Suppressor macrophage treated with lipopolysaccharide for 1 hour (primary cell): ENCODE measurements at regions not wholly inside any gene's neighbourhood (a gene's known extent, or its start where the extent isn't known, plus 50 kb on each side); places are given as distances from the start of the nearest gene placed in this dataset.
"Not testable (repeated sequence)": the region's sequence is repeated elsewhere in the genome, so short reads cannot be mapped to it uniquely, and the experiment has no call there.

ENCODE experiments used
- DNase-seq, 3 donors: peaks; one replicate each; pipeline ENCODE4 v3.0.0-alpha.2; 2020 to 2022

DNA sequence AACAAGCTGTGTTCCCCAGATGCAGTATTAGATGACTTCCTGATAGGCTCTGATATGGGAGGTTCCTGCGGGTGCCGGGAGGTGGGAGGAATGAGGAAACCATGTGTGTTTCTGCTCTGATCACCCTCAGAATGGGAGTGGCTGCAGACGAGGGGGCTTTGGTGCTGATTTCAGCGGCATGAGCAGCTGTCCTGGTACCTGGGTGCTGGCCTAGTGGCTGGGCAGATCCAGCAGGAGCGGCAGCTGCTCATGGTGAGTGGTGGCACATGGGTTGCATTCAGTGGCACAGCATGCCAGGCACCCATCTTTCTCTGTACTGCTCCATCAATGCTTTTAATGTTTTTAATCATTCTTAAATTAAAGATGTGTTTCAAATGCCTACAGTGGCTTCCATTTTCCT, 177.2 kb upstream of the NETO1 start:
- DNase-seq = no peak

DNA sequence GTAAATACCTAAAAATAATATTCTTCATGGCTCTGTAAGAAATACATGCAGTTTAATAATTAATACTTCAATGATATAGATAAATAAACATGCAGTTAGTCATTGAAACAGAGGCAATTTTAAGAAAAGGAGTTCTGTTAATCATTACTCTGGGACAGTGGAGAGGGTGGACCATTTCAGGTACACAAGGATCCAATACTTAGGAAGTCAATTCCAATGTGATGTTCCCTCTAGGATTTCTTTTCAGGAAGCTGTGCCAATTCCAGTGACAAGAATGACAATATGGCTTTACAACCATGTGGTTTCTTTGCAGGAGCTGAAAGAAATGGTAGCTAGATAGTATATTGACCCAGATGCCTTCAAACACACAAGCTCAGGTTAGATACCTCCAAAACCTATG, 175.8 kb upstream of the NETO1 start:
- no peak for DNase-seq

GRCh38 chr18:73043211-73043610, 175.4 kb upstream of the NETO1 start:
- DNase-seq = no peak

DNA sequence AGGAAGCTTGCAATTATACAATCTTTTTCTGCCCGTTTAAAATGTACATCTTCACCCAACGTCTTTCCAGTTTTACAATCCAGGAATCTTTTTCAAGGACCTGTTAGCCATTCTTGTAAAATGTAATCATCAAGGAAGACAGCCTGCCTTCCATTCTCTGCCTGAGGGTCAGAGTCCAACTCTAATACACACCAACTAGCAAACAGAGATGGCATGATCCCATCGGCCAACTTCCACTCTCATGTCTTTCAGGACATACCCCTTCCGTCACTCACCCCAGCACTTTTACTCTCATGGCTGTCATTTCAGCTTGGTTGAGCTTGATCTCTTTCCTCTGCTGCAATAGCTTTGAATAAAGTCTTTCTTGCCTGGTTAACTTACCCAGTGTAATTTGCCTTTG, 172.5 kb upstream of the NETO1 start:
- no peak for DNase-seq

DNA sequence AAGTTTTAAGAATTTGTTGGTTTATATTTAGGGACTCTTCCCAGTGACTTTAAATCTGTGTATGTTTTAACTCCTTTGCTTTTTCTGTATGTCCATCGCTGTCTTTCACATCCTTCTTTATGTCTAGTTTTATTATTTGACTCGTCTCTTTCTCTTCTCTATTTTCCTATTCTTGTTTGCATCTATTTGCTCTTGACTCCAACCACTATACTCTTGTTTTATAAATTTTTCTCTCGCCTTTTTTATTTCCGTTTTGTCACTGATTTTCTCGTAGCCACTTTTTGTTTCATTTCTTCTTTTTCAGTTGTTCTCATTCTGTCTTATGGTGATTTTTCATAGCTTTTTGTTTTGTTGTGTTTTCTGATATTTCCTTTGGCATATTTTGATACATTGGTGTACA, 170.5 kb upstream of the NETO1 start:
- no peak for DNase-seq

- no peak for DNase-seq
Observed at GRCh38 chr18:73023975-73024374, 156.2 kb upstream of the NETO1 start.

GRCh38 chr18:73009691-73010090, 141.9 kb upstream of the NETO1 start:
- DNase-seq = no peak

DNA sequence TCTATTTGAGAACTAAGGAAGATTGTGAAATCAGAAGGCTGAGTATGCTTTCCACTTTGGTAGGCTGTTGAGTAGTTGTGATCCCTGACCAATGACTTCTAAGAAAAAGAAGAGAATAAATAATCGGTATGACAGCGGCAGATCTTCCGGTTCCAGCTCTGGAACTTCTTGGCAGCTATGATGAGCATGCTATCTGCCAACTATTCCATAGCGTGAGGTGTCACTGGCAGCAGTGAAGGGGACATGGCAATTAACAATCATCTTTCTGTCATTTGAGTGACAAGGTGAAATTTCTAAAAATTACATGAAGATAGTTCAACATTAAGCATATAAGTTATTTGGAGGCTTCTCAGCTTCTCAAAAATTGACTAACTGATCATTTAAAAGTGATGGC, 140.1 kb upstream of the NETO1 start:
- no peak for DNase-seq

GRCh38 chr18:73007195-73007914, 139.6 kb upstream of the NETO1 start:
- no peak for DNase-seq

- no peak for DNase-seq
Observed at GRCh38 chr18:73006331-73006730, 138.5 kb upstream of the NETO1 start.

DNA sequence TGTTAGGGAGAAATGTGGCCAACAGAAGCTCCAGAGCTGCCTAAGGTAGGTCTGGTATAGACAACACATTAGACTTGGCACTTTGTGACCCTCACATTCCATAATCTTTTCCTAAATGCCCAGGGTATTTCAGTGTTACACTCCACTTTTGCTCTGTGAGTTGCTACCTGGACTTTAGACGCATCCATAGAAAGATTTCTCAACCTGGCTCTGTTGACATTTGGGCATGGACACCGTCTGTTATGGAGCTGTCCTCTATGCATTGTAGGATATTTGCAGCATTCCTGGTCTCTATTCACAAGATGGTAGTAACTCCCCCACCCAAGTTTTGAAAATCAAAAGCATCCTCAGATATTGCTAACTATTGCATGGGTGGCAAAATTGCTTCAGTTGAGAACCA, 136.5 kb upstream of the NETO1 start:
- DNase-seq = no peak

DNA sequence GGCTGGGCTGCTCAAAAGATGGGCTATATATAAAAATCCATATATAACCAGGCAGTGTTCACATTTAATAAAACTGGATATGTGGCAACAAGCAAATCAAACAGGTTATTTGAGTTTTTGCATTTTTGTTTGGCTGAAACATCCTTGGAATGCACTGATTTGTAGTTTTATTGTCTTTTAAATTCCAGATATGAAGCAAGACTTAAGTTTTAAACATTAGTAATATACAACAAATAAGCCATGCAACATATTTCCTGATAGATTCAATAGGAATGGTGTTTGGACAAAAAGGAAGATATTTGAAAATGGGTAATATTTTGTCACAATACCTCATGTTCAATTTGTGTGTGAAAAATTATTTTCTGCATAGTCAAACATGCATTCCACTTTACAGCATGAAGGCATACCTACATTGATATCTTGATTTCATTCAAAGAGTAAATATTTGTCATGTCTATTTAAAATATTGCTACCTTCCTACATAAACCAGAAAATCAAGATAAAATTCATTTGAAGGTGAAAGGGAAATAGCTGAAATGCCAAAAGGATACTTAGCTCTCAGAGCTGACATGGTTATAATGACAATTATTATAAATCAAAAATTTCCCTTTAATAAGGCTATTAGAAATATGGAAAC, 132.3 kb upstream of the NETO1 start:
- no peak for DNase-seq

DNA sequence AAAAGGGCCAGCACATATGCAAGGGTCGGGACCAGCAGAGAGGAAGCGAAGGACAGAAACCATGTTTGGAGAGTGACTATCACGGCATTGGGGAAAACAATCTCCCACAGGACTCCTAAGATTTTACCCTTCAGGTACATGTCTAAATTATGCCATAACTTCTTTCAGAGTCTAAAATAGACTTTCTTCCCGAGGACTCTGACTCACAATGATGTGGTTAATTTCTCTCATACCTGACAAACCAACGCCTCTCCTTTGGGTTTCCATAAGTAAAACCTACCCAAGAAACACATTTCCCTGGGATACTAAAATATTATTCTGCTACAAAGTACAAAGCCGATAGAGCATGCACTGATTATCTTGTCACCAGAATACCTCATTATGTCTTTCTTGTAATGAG, 127.8 kb upstream of the NETO1 start:
- DNase-seq = no peak

- DNase-seq = no peak
Observed at GRCh38 chr18:72993250-72993649, 125.5 kb upstream of the NETO1 start.

- DNase-seq = no peak
Observed at GRCh38 chr18:72991379-72991778, 123.6 kb upstream of the NETO1 start.

DNA sequence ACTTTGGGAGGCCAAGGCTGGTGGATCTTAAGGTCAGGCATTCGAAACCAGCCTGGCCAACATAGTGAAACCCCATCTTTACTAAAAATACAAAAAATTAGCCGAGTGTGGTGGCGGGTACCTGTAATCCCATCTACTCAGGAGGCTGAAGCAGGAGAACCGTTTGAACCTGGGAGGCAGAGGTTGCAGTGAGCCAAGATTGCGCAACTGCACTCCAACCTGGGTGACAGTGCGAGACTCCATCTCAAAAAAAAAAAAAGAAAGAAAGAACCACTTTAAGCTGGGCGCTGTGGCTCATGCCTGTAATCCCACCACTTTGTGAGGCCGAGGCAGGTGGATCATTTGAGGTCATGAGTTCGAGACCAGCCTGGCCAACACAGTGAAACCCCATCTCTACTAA, 119.8 kb upstream of the NETO1 start:
- not testable (repeated sequence) for DNase-seq

GRCh38 chr18:72986103-72986502, 118.3 kb upstream of the NETO1 start:
- no peak for DNase-seq

DNA sequence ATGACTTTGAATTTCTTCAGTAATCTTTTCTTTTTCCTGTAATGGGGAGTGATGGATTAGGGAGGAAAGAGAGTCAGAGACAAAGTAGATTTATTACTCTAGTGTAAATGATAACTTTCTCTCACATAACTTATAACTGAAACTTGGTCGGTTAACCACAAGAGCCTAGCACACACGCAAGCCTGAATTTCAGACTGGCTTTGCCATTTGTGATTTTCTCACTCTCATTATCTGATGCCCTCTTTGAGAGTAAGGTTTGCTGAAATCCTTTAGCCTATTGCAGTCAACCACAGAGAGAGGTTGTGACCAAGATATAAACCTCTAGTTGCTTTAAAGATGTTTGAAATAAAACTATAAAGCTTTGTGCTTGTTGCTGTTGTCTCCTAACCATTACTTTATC, 117.9 kb upstream of the NETO1 start:
- DNase-seq = no peak

DNA sequence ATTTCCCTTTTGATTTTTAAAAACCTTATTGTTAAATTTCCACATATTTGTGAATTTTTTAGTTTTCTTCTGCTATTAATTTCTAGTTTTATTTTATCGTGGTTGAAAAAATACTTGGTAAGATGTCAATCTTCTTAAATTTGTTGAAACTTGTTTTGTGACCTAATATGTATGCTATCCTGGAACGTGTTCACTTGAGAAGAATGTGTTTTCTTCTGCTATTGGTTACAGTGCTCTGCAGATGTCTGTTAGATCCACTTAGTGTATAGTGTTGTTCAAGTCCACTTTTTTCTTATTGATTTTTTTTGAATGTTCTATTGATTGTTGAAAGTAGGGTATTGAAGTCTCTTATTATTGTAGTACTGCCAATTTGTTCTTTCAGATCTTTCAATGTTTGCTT, 116.5 kb upstream of the NETO1 start:
- DNase-seq = no peak

DNA sequence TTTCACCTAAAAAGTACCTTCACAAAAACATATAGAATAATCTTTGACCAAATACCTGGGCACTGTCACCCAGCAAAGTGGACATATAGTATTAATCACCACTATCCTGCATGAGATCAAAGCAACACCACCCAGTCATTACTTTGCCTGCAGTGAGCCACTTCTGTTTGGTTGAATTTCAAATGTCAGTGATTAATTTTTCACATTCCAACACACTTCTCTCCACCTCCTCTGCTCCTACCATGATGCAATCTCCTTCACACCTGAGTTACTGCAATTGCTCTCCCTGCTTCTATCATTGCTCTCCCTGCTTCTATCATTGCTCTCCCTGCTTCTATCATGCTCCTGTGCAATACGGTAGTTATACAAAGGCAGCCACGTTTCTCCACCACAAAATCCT, 106.1 kb upstream of the NETO1 start:
- DNase-seq = no peak

- no peak for DNase-seq
Observed at GRCh38 chr18:72965616-72966015, 97.8 kb upstream of the NETO1 start.

- not testable (repeated sequence) for DNase-seq
Observed at GRCh38 chr18:72958195-72958594, 90.4 kb upstream of the NETO1 start.

DNA sequence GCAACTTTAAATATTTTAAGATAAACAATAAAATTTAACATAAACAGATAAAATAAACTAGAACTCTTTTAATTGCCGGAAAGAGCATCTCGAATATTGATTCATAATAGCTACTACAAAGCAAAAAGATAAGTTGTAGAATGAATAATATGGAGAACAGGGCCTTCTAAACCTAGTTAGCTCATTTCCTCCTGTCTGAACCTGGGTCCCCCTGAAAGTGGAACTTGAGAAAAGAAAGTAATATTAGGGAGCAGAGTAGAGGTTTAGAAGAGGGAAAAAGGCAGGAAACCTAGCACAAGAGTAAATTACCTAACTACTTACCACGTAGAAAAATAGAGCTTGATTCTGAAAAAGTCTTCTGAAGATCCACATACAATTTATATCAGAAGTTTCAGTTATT, 80.7 kb upstream of the NETO1 start:
- no peak for DNase-seq

GRCh38 chr18:72942766-72943165, 75.0 kb upstream of the NETO1 start:
- no peak for DNase-seq

DNA sequence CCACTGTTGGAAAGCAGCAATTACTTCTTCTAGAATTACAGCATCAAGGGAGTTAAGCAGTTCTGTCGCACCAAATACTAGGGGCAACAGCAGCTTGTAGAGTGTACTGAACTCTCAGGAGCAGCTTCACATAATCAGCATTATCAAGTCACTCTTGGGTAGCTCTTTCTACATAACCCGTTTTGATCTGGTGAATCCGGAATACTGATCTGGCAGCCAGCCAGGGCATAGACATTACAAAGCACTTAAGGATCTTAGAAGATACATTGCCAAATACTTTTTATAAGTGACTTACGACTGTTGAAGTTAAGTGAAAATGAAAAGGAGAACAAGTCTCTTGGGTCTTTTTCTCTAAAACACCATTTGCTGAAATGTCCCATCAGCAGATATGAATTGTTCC, 73.2 kb upstream of the NETO1 start:
- no peak for DNase-seq
